GM18907 (cell line): ENCODE measurements at regions not wholly inside any gene's neighbourhood (a gene's known extent, or its start where the extent isn't known, plus 50 kb on each side); places are given as distances from the start of the nearest gene placed in this dataset.

ENCODE experiments used
- ATAC-seq: cut with Tn5 transposase; IDR thresholded peaks from one replicate; pipeline ENCODE4 v1.9.1; 2021; ENCODE audit warnings: mild to moderate bottlenecking, moderate library complexity; ENCODE audit not compliant: unreplicated experiment

- no peak for ATAC-seq
Measured at GRCh38 chr4:129345609-129346008, 249.7 kb downstream of the C4orf33 start.

- no peak for ATAC-seq
Measured at GRCh38 chr4:129346036-129346435, 250.1 kb downstream of the C4orf33 start.

GRCh38 chr4:129346734-129347133 is 250.8 kb downstream of the C4orf33 start:
- ATAC-seq = no peak

GRCh38 chr4:129350834-129351721 is 255.1 kb downstream of the C4orf33 start:
- no peak for ATAC-seq

- ATAC-seq = no peak
Measured at GRCh38 chr4:129352480-129352879, 256.5 kb downstream of the C4orf33 start.

GRCh38 chr4:129353490-129353889 is 257.5 kb downstream of the C4orf33 start:
- no peak for ATAC-seq

- no peak for ATAC-seq
Measured at GRCh38 chr4:129355031-129355430, 259.1 kb downstream of the C4orf33 start.

- ATAC-seq = no peak
Measured at GRCh38 chr4:129355516-129355915, 259.6 kb downstream of the C4orf33 start.

- no peak for ATAC-seq
Measured at GRCh38 chr4:129358571-129358970, 262.6 kb downstream of the C4orf33 start.

GRCh38 chr4:129359461-129359860 is 263.5 kb downstream of the C4orf33 start:
- no peak for ATAC-seq

DNA sequence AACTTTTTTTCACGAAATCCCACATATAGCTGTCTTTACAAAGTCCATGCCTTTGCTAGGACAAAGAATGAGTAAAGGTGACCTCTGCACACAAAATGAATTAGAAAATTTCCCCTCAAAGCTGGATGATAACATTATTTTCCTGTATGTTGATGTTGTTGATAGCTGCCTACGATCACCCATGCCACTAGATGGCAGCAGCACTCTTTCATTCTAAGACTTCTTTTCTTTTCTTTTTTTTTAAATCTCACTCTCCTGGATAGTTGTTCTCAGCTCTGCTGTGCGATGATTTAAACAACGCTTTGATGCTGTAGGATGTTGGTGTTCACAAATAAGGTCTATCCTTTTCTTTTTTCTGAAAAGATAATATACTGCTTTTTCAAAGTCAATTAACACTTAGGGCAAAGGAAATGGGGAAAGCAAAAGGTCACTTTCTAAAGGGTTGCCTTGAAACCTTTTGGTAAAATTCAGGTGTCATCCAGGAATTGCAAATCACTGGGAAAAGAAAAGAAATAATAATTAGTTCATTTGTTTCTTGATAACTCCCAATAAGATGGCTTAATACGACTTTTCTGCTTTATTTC is 266.8 kb downstream of the C4orf33 start:
- peak; percentile 91 for ATAC-seq

- ATAC-seq = no peak
Measured at GRCh38 chr4:129364747-129365452, 268.9 kb downstream of the C4orf33 start.

GRCh38 chr4:129369361-129370010 is 273.5 kb downstream of the C4orf33 start:
- ATAC-seq = no peak

- no peak for ATAC-seq
Measured at GRCh38 chr4:129371065-129371464, 275.1 kb downstream of the C4orf33 start.

- ATAC-seq = no peak
Measured at GRCh38 chr4:129371926-129372325, 276.0 kb downstream of the C4orf33 start.

- ATAC-seq = no peak
Measured at GRCh38 chr4:129377131-129377845, 281.3 kb downstream of the C4orf33 start.

DNA sequence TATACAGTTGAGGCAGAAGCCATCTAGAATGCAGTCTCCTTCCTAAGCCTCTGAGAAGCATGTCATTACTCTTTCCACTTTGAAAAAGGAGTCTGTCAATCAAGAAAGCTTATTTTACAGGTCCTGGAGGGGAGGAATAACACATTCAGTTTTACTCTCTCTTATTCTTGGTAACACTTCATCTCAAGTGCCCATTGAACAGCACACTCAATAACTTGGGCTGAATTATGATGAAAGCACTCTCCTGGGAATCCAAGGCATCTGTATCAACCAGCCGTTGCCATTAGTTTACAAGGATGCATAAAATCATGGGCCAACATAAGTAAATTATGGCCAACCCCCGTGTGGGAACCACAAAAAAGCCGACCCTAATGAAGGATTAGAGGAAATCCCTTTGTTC is 282.4 kb downstream of the C4orf33 start:
- ATAC-seq = no peak

DNA sequence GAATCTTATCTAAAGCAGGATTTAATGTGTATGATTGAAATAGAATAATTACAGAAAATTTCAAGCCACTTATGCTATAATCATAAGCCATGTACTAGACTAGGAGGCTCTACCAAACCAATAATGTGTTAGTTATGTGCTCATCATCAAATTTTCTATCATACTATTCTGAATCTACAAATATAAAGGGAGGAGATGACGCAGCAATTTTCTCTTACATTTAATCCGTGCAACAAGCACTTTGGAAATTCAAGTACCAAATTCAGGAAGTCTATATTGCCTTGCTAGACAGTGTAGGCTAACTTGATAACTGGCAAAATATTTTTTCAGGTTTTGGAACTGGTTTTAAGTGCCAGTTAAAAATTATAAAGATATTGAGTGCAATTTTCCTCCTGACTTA is 283.5 kb downstream of the C4orf33 start:
- no peak for ATAC-seq

GRCh38 chr4:129384974-129385373 is 289.0 kb downstream of the C4orf33 start:
- no peak for ATAC-seq

DNA sequence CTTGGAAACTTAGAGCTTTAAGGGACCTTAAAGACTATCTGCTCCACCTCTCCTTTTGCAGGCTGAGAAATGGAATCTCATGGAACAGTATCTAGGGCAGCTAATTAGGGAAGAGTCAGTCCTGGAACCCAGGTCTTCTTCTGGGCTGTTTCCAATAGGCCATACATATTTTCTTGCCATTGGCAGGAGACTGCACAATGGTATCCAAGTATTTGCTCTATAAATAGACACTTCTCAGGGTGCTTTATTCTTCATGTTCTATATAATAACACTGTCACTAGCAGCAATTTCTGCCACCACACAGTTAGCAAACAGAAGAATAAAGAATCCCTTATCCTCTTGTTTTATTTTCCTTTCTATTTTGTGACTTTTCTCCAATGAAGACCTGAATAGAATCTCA is 291.7 kb downstream of the C4orf33 start:
- ATAC-seq = no peak

DNA sequence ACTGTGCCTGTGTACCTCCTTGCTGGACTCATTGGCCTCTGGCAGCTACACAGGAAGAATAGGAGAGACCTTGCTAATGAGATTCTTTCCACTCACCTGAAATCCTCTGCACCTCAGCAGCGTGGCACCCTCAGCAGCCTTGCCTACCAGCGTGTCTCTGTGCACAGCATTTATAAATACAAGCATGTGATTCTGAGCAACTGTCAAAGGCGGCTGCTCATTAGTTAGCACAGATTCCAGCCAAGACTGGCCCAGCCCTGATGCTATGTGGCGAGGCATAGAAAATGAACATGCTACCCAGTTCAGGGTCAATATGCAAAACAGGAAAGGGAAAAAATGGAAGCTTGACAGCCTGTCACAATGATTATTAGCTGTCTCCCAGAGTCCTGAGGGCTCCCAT is 298.0 kb downstream of the C4orf33 start:
- ATAC-seq = no peak
